ENCODE measurements at regions not wholly inside any gene's neighbourhood (a gene's known extent, or its start where the extent isn't known, plus 50 kb on each side); places are given as distances from the start of the nearest gene placed in this dataset.

GRCh38 chr6:138550346-138550767 lies 51.1 kb upstream of the NHSL1 start:
- DNase-seq: no peak

GRCh38 chr6:138554146-138554545 lies 54.9 kb upstream of the NHSL1 start:
- in situ Hi-C loops (cut with HindIII; ENCODE audit: low pct_ligation_motif_present, low pct_unique_long_range_greater_than_20kb, low sequenced_read_pairs): no loop called here

More at GRCh38 chr6:138550346-138550767, 51.1 kb upstream of the NHSL1 start:
- in situ Hi-C loops (cut with HindIII; ENCODE audit: low pct_ligation_motif_present, low pct_unique_long_range_greater_than_20kb, low sequenced_read_pairs): no loop called here

GRCh38 chr6:138555421-138555988 lies 56.2 kb upstream of the NHSL1 start:
- in situ Hi-C loops (cut with HindIII; ENCODE audit: low pct_ligation_motif_present, low pct_unique_long_range_greater_than_20kb, low sequenced_read_pairs): no loop called here
- peak; percentile 38 for DNase-seq

More at GRCh38 chr6:138554146-138554545, 54.9 kb upstream of the NHSL1 start:
- no peak for DNase-seq

- no peak for DNase-seq
- in situ Hi-C loops (cut with HindIII; ENCODE audit: low pct_ligation_motif_present, low pct_unique_long_range_greater_than_20kb, low sequenced_read_pairs): no loop called here
Observed at GRCh38 chr6:138557147-138557546, 57.9 kb upstream of the NHSL1 start.

GRCh38 chr6:138559143-138559542 lies 59.8 kb upstream of the NHSL1 start:
- no peak for DNase-seq
- in situ Hi-C loops (cut with HindIII; ENCODE audit: low pct_ligation_motif_present, low pct_unique_long_range_greater_than_20kb, low sequenced_read_pairs): no loop called here

- in situ Hi-C loops (cut with HindIII; ENCODE audit: low pct_ligation_motif_present, low pct_unique_long_range_greater_than_20kb, low sequenced_read_pairs): no loop called here
- no peak for DNase-seq
Observed at GRCh38 chr6:138560130-138560860, 61.0 kb upstream of the NHSL1 start.

GRCh38 chr6:138562691-138563090 lies 63.4 kb upstream of the NHSL1 start:
- in situ Hi-C loops (cut with HindIII; ENCODE audit: low pct_ligation_motif_present, low pct_unique_long_range_greater_than_20kb, low sequenced_read_pairs): no loop called here
- DNase-seq: no peak

- no peak for DNase-seq
- in situ Hi-C loops (cut with HindIII; ENCODE audit: low pct_ligation_motif_present, low pct_unique_long_range_greater_than_20kb, low sequenced_read_pairs): no loop called here
Observed at GRCh38 chr6:138563231-138563630, 63.9 kb upstream of the NHSL1 start.

GRCh38 chr6:138563650-138564049 lies 64.4 kb upstream of the NHSL1 start:
- in situ Hi-C loops (cut with HindIII; ENCODE audit: low pct_ligation_motif_present, low pct_unique_long_range_greater_than_20kb, low sequenced_read_pairs): no loop called here
- no peak for DNase-seq

- in situ Hi-C loops (cut with HindIII; ENCODE audit: low pct_ligation_motif_present, low pct_unique_long_range_greater_than_20kb, low sequenced_read_pairs): no loop called here
- DNase-seq: no peak
Observed at GRCh38 chr6:138564170-138564721, 65.0 kb upstream of the NHSL1 start.

- in situ Hi-C loops (cut with HindIII; ENCODE audit: low pct_ligation_motif_present, low pct_unique_long_range_greater_than_20kb, low sequenced_read_pairs): no loop called here
- DNase-seq: no peak
Observed at GRCh38 chr6:138567052-138567451, 67.8 kb upstream of the NHSL1 start.

- DNase-seq: no peak
- in situ Hi-C loops (cut with HindIII; ENCODE audit: low pct_ligation_motif_present, low pct_unique_long_range_greater_than_20kb, low sequenced_read_pairs): no loop called here
Observed at GRCh38 chr6:138568997-138569396, 69.7 kb upstream of the NHSL1 start.

GRCh38 chr6:138569554-138569953 lies 70.3 kb upstream of the NHSL1 start:
- in situ Hi-C loops (cut with HindIII; ENCODE audit: low pct_ligation_motif_present, low pct_unique_long_range_greater_than_20kb, low sequenced_read_pairs): no loop called here
- no peak for DNase-seq

- no peak for DNase-seq
- in situ Hi-C loops (cut with HindIII; ENCODE audit: low pct_ligation_motif_present, low pct_unique_long_range_greater_than_20kb, low sequenced_read_pairs): no loop called here
Observed at GRCh38 chr6:138569970-138570724, 70.9 kb upstream of the NHSL1 start.

- in situ Hi-C loops (cut with HindIII; ENCODE audit: low pct_ligation_motif_present, low pct_unique_long_range_greater_than_20kb, low sequenced_read_pairs): no loop called here
- DNase-seq: no peak
Observed at GRCh38 chr6:138570725-138571029, 71.4 kb upstream of the NHSL1 start.

- DNase-seq: no peak
- in situ Hi-C loops (cut with HindIII; ENCODE audit: low pct_ligation_motif_present, low pct_unique_long_range_greater_than_20kb, low sequenced_read_pairs): no loop called here
Observed at GRCh38 chr6:138571181-138571580, 71.9 kb upstream of the NHSL1 start.

- in situ Hi-C loops (cut with HindIII; ENCODE audit: low pct_ligation_motif_present, low pct_unique_long_range_greater_than_20kb, low sequenced_read_pairs): no loop called here
- no peak for DNase-seq
Observed at GRCh38 chr6:138571585-138572166, 72.4 kb upstream of the NHSL1 start.

- DNase-seq: peak; percentile 81
- in situ Hi-C loops (cut with HindIII; ENCODE audit: low pct_ligation_motif_present, low pct_unique_long_range_greater_than_20kb, low sequenced_read_pairs): no loop called here
Observed at GRCh38 chr6:138572167-138572875, 73.0 kb upstream of the NHSL1 start.

- DNase-seq: no peak
- in situ Hi-C loops (cut with HindIII; ENCODE audit: low pct_ligation_motif_present, low pct_unique_long_range_greater_than_20kb, low sequenced_read_pairs): no loop called here
Observed at GRCh38 chr6:138572885-138573284, 73.6 kb upstream of the NHSL1 start.

Data from ACHN (cell line).